Adrenal gland (tissue), 9 donors: ENCODE measurements at regions not wholly inside any gene's neighbourhood (a gene's known extent, or its start where the extent isn't known, plus 50 kb on each side); places are given as distances from the start of the nearest gene placed in this dataset.
"Not testable (repeated sequence)": the region's sequence is repeated elsewhere in the genome, so short reads cannot be mapped to it uniquely, and the experiment has no call there.

Experiments
- DNase-seq, 7 donors: peaks; one replicate each; pipeline ENCODE4 v3.0.0-alpha.2; 2019 to 2020
- H3K27ac ChIP-seq, 5 donors: fragments of 200-600 bp; sonication (generic) in 4 of 5; 1 replicate in 3 of 5; 2 replicates in 2 of 5; pipeline versions ENCODE4 v1.5.1 to v1.8.0; 2016 to 2020; ENCODE audit warnings: mild to moderate bottlenecking in 1 of 5
- H3K27me3 ChIP-seq: fragments of 200-600 bp; 2 replicates; pipeline ENCODE4 v1.8.0; 2021
- H3K36me3 ChIP-seq, 2 donors: fragments of 200-600 bp; replicated peaks in 1 of 2; 1 replicate in 1 of 2; 2 replicates in 1 of 2; pipeline versions ENCODE4 v1.5.1 to v1.8.0; 2018 to 2022
- H3K4me1 ChIP-seq, 2 donors: fragments of 200-600 bp; replicated peaks in 1 of 2; 1 replicate in 1 of 2; 2 replicates in 1 of 2; pipeline versions ENCODE4 v1.5.1 to v1.8.0; 2018 to 2021
- H3K4me3 ChIP-seq, 4 donors: fragments of 200-600 bp; sonication (generic) in 3 of 4; one replicate each; pipeline ENCODE4 v1.5.1; 2016 to 2018
- H3K9me3 ChIP-seq, 3 donors: fragments of 200-600 bp; sonication (generic) in 1 of 3; replicated peaks in 1 of 3; 1 replicate in 2 of 3; 2 replicates in 1 of 3; pipeline versions ENCODE4 v1.5.1 to v1.8.0; 2016 to 2021
- CTCF ChIP-seq, 6 experiments: fragments of 450-650 bp in 4 of 6; fragments of 200-600 bp in 2 of 6; sonication (generic) in 1 of 6; IDR thresholded peaks; 1 replicate in 5 of 6; 2 replicates in 1 of 6; pipeline versions ENCODE4 v1.5.1 to v1.8.0; 2016 to 2021; ENCODE audit warnings: antibody characterized with exemption in 6 of 6, mild to moderate bottlenecking in 2 of 6, moderate library complexity in 1 of 6
- POLR2A ChIP-seq, 2 donors: fragments of 450-650 bp; IDR thresholded peaks; one replicate each; pipeline ENCODE4 v1.6.1; 2017; ENCODE audit warnings: antibody characterized with exemption in 2 of 2, mild to moderate bottlenecking in 2 of 2, moderate library complexity in 1 of 2
- WGBS, 4 donors: extraction: QIAGEN DNeasy Blood & Tissue Kit in 2 of 4; methylation state at CpG; one replicate each; pipeline versions ENCODE4 v1.1.5 to v1.1.7; 2013 to 2017; 5-methylcytosine and 5-hydroxymethylcytosine counted together
- intact Hi-C, 2 donors: fragments of 100-400 bp; cut with DNase I; formaldehyde crosslinking; loops; one replicate each; pipeline versions ENCODE4 v1.14.1 to v1.15.0; 2022 to 2023
- donor health status: healthy with polysubstance abuse.
- donor health status: Bipolar disorder and iron deficiency.
- donor health status: DM: yes; HTN: yes; CAD: no.
- donor health status: DM: no; HTN: no; CAD: no.
- donor health status: DM: no; HTN: no; CAD: no.

- Histone ChIP-seq H3K27me3 (no peaks in the 10 kb centered on the region), H3K27ac (no peak overlapping the region), H3K4me1 (no peaks in the 10 kb centered on the region), H3K4me3 (no peak overlapping the region), H3K9me3 (no peaks in the 10 kb centered on the region), H3K36me3 (no peaks in the 10 kb centered on the region)
- no peak for TF ChIP-seq CTCF (IDR thresholded peaks at IDR 0.05)
- TF ChIP-seq POLR2A (IDR thresholded peaks at IDR 0.05), result no peak
- 81 to 83% (median 82%) methylated on average over 7 of the region's 7 CpGs for WGBS, 4 donors
- intact Hi-C loops, result no loop called here
- no peak for DNase-seq
These were observed 454.0 kb upstream of the RGMB start for GRCh38 chr5:98319299-98320011.

- H3K27ac ChIP-seq, result no peak overlapping the region
- intact Hi-C loops, result no loop called here
- DNase-seq, result no peak
- no peaks in the 10 kb centered on the region for H3K27me3 ChIP-seq
- no peak overlapping the region for H3K4me3 ChIP-seq
- TF ChIP-seq CTCF (IDR thresholded peaks at IDR 0.05) (no peak), POLR2A (IDR thresholded peaks at IDR 0.05) (no peak)
- no peaks in the 10 kb centered on the region for H3K9me3 ChIP-seq
- H3K36me3 ChIP-seq, result no peaks in the 10 kb centered on the region
- 25 to 64% (median 45%) methylated on average over 2 of the region's 2 CpGs for whole genome bisulfite sequencing, 4 donors
- no peaks in the 10 kb centered on the region for H3K4me1 ChIP-seq
These were observed 453.1 kb upstream of the RGMB start for GRCh38 chr5:98320343-98320742.

- no peak overlapping the region for H3K27ac ChIP-seq
- TF ChIP-seq CTCF (IDR thresholded peaks at IDR 0.05) (no peak), POLR2A (IDR thresholded peaks at IDR 0.05) (no peak)
- intact Hi-C loops, result no loop called here
- no peaks in the 10 kb centered on the region for H3K9me3 ChIP-seq
- H3K4me1 ChIP-seq, result no peaks in the 10 kb centered on the region
- no peak overlapping the region for H3K4me3 ChIP-seq
- no peak for DNase-seq
- WGBS, 4 donors, result 81 to 86% (median 84%) methylated on average over 3 of the region's 3 CpGs
- no peaks in the 10 kb centered on the region for H3K36me3 ChIP-seq
- H3K27me3 ChIP-seq, result no peaks in the 10 kb centered on the region
These were observed 452.1 kb upstream of the RGMB start for GRCh38 chr5:98321361-98321760.

GRCh38 chr5:98325187-98325586 lies 448.3 kb upstream of the RGMB start:
- DNase-seq, H3K36me3 ChIP-seq, H3K9me3 ChIP-seq, H3K27me3 ChIP-seq, H3K4me3 ChIP-seq, H3K4me1 ChIP-seq, intact Hi-C loops, H3K27ac ChIP-seq: not testable (repeated sequence)
- WGBS, 4 donors, result 67 to 75% (median 72%) methylated on average over 3 of the region's 3 CpGs

- no peaks in the 10 kb centered on the region for H3K36me3 ChIP-seq
- H3K27ac ChIP-seq, result no peak overlapping the region
- intact Hi-C loops, result no loop called here
- no peak for DNase-seq
- H3K4me1 ChIP-seq, result no peaks in the 10 kb centered on the region
- H3K9me3 ChIP-seq, result no peaks in the 10 kb centered on the region
- TF ChIP-seq CTCF (IDR thresholded peaks at IDR 0.05) (no peak), POLR2A (IDR thresholded peaks at IDR 0.05) (no peak)
- no peaks in the 10 kb centered on the region for H3K27me3 ChIP-seq
- H3K4me3 ChIP-seq, result no peak overlapping the region
These were observed 445.4 kb upstream of the RGMB start for GRCh38 chr5:98328015-98328414.
